BLaER1 (cell line): ENCODE measurements at regions not wholly inside any gene's neighbourhood (a gene's known extent, or its start where the extent isn't known, plus 50 kb on each side); places are given as distances from the start of the nearest gene placed in this dataset.
"Not testable (repeated sequence)": the region's sequence is repeated elsewhere in the genome, so short reads cannot be mapped to it uniquely, and the experiment has no call there.

Experiments
- H3K27ac ChIP-seq: shearing (Covaris generic); formaldehyde crosslinking; 2 replicates; pipeline ENCODE4 v1.8.1; 2022
- H3K27me3 ChIP-seq: shearing (Covaris generic); formaldehyde crosslinking; 2 replicates; pipeline ENCODE4 v1.8.1; 2022
- H3K36me3 ChIP-seq: shearing (Covaris generic); formaldehyde crosslinking; 2 replicates; pipeline ENCODE4 v1.8.1; 2022
- H3K4me1 ChIP-seq: shearing (Covaris generic); formaldehyde crosslinking; 2 replicates; pipeline ENCODE4 v1.8.1; 2022
- H3K4me2 ChIP-seq: shearing (Covaris generic); formaldehyde crosslinking; 2 replicates; pipeline ENCODE4 v1.8.1; 2022
- H3K4me3 ChIP-seq: shearing (Covaris generic); formaldehyde crosslinking; 2 replicates; pipeline ENCODE4 v1.8.1; 2022
- H3K9ac ChIP-seq: shearing (Covaris generic); formaldehyde crosslinking; 2 replicates; pipeline ENCODE4 v1.8.1; 2022
- H3K9me3 ChIP-seq: shearing (Covaris generic); formaldehyde crosslinking; 2 replicates; pipeline ENCODE4 v1.8.1; 2022
- H4K20me1 ChIP-seq: shearing (Covaris generic); formaldehyde crosslinking; 2 replicates; pipeline ENCODE4 v1.8.1; 2022
- Cebpa-rat ChIP-seq: shearing (Covaris generic); IDR thresholded peaks from 2 replicates; pipeline ENCODE4 v1.8.1; 2022

DNA sequence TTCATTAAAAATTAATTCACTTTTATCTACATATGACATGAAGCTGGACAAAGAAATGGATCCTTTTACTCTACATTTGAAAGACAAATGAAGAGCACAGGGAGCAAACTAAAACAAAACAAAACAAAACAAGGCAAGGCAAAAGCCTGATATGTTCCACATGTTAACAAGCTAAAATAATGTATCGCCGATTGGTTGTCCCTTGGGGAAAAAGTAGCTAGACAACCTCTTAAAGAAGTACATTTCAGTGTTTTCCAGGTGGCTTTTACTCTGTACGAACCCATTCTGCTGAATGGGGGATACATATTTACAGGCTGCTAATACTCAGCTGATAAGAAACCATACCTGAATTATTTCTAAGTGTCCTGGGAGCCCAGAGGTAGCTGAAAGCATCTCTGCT is 493.0 kb upstream of the TBL1XR1 start:
- H3K27me3 ChIP-seq = no peaks in the 10 kb centered on the region
- H3K4me2 ChIP-seq = peak overlapping the region; percentile 21
- H4K20me1 ChIP-seq = no peaks in the 10 kb centered on the region
- peaks cover 31% of the 10 kb centered on the region for H3K9me3 ChIP-seq
- no peak overlapping the region for H3K4me3 ChIP-seq
- H3K27ac ChIP-seq = no peak overlapping the region
- no peak overlapping the region for H3K9ac ChIP-seq
- H3K36me3 ChIP-seq = peaks cover 17% of the 10 kb centered on the region
- peaks cover 99% of the 10 kb centered on the region for H3K4me1 ChIP-seq
- no peak for TF ChIP-seq Cebpa-rat

DNA sequence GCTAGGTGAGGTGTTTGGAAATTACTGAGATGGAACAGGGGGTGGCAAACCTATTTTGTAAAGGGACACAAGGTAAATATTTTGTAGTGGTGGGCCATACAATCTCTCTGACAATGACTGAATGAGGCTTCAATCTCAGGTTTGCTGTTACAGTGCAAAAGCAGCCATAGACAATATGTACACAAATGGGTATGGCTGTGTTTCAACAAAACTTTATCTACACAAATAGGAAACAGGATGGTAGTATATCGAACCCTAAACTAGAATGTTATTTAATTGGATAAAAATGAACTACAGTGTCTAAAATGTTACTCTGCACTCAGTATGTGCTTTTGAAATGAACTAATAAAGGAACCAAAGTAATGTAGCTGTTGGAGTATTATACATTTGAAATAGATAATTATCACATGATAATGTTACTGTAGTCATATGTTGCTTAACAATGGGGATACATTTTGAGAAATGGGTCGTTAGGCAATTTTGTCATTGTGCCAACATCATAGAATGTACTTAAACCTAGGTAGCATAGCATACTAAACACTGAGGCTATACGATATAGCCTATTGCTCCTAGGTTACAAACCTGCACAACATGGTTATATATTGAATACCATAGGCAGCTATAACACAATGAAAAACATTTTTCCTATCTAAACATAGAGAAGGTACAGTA is 495.2 kb upstream of the TBL1XR1 start:
- Histone ChIP-seq H3K4me1 (peaks cover 99% of the 10 kb centered on the region), H3K36me3 (peaks cover 2% of the 10 kb centered on the region; the same call in 1 of the 2 replicates), H3K4me2 (peak overlapping the region; percentile 79), H3K4me3 (no peak overlapping the region), H3K27me3 (no peaks in the 10 kb centered on the region), H3K9me3 (peaks cover 18% of the 10 kb centered on the region), H4K20me1 (no peaks in the 10 kb centered on the region), H3K9ac (no peak overlapping the region), H3K27ac (peak overlapping the region; percentile 31; the same call in 1 of the 2 replicates)
- no peak for TF ChIP-seq Cebpa-rat

GRCh38 chr3:177693616-177694264 is 496.5 kb upstream of the TBL1XR1 start:
- Histone ChIP-seq H3K4me1 (peaks cover 90% of the 10 kb centered on the region), H3K27me3 (no peaks in the 10 kb centered on the region), H3K9ac (no peak overlapping the region; the same call in 1 of the 2 replicates), H3K9me3 (peaks cover 17% of the 10 kb centered on the region), H3K27ac (peak overlapping the region; percentile 62), H3K36me3 (peaks cover 2% of the 10 kb centered on the region; the same call in 1 of the 2 replicates), H3K4me2 (peak overlapping the region; percentile 79), H3K4me3 (peak overlapping the region; percentile 4; the same call in 1 of the 2 replicates), H4K20me1 (no peaks in the 10 kb centered on the region)
- TF ChIP-seq Cebpa-rat = no peak

DNA sequence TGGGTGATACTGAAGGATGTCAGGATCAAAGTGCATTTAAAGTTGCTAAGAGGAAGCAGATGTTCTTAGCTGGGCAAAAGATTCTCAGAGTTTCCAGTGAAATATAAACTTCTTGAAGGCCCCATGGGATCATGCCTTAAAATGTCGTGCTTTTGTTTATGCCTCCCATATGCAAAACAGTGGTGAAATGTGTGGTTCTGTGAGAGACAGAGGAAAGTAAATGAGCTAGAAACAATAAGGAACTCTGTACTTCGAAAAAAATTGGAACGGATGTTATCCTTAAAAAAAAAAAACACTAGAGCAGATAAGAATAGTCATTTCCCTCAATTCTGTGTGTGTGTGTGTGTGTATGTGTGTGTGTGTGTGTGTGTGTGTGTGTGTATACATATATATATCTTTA is 497.0 kb upstream of the TBL1XR1 start:
- no peak overlapping the region; the same call in 1 of the 2 replicates for H3K9ac ChIP-seq
- H3K27ac ChIP-seq = peak overlapping the region; percentile 66
- no peaks in the 10 kb centered on the region for H4K20me1 ChIP-seq
- peaks cover 20% of the 10 kb centered on the region for H3K9me3 ChIP-seq
- peak overlapping the region; percentile 4; the same call in 1 of the 2 replicates for H3K4me3 ChIP-seq
- H3K36me3 ChIP-seq = peaks cover 8% of the 10 kb centered on the region; the same call in 1 of the 2 replicates
- no peak for TF ChIP-seq Cebpa-rat
- H3K4me2 ChIP-seq = peak overlapping the region; percentile 79
- H3K27me3 ChIP-seq = no peaks in the 10 kb centered on the region
- H3K4me1 ChIP-seq = peaks cover 84% of the 10 kb centered on the region

DNA sequence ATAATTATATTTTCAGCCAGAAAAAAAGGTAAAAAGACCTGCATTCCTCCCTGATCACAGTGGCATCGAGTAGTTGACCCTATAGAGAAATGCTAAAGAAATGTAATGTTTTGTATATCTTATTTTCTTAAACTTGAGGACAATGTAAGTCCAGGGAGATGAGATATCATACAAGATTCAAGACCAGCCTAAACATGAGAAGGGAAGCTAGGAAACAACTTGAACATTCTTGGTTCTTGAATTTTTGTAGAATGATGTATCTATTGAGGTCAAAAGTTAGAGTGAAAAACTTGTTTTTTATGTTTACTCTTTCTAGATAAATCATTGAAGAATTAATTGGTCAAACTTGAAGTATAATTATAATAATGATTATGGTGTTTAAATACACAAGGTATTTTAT is 497.7 kb upstream of the TBL1XR1 start:
- H4K20me1 ChIP-seq = no peaks in the 10 kb centered on the region
- peaks cover 11% of the 10 kb centered on the region for H3K36me3 ChIP-seq
- H3K4me2 ChIP-seq = peak overlapping the region; percentile 79
- no peak overlapping the region for H3K9ac ChIP-seq
- H3K9me3 ChIP-seq = peaks cover 26% of the 10 kb centered on the region
- H3K4me3 ChIP-seq = no peak overlapping the region
- no peak for TF ChIP-seq Cebpa-rat
- H3K27ac ChIP-seq = peak overlapping the region; percentile 66
- peaks cover 79% of the 10 kb centered on the region for H3K4me1 ChIP-seq
- H3K27me3 ChIP-seq = no peaks in the 10 kb centered on the region

DNA sequence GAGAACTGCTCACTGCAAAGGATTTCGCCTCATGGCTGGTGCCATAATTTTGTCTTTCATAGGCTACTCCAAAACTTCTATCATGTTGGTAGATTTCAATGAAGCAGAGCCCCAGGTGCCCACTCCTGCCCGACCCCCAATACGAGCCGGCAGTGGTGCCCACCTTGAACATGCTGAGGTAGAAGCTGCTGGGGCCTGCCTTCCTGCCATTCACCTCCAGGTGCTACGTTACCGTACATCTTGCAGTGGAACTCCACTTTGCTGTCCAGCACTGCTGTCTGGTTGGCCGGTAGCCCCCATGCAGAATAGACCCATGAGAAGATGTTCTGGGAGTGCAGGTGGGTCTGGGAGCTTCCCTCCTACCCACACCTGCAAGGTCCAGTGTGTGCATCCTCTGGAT is 502.8 kb upstream of the TBL1XR1 start:
- Histone ChIP-seq H3K9ac (no peak overlapping the region), H3K27ac (no peak overlapping the region), H3K36me3 (peaks cover 21% of the 10 kb centered on the region), H3K4me2 (no peak overlapping the region), H4K20me1 (no peaks in the 10 kb centered on the region), H3K27me3 (no peaks in the 10 kb centered on the region), H3K9me3 (peaks cover 49% of the 10 kb centered on the region), H3K4me1 (peaks cover 43% of the 10 kb centered on the region), H3K4me3 (no peak overlapping the region)
- TF ChIP-seq Cebpa-rat = no peak

- TF ChIP-seq Cebpa-rat = no peak
- Histone ChIP-seq H3K4me3 (no peak overlapping the region), H3K4me2 (no peak overlapping the region), H3K4me1 (peaks cover 42% of the 10 kb centered on the region), H3K9me3 (peaks cover 49% of the 10 kb centered on the region), H3K36me3 (peaks cover 19% of the 10 kb centered on the region), H4K20me1 (no peaks in the 10 kb centered on the region), H3K27ac (no peak overlapping the region), H3K9ac (no peak overlapping the region), H3K27me3 (no peaks in the 10 kb centered on the region)
Measured at GRCh38 chr3:177703788-177704187, 506.5 kb upstream of the TBL1XR1 start.

DNA sequence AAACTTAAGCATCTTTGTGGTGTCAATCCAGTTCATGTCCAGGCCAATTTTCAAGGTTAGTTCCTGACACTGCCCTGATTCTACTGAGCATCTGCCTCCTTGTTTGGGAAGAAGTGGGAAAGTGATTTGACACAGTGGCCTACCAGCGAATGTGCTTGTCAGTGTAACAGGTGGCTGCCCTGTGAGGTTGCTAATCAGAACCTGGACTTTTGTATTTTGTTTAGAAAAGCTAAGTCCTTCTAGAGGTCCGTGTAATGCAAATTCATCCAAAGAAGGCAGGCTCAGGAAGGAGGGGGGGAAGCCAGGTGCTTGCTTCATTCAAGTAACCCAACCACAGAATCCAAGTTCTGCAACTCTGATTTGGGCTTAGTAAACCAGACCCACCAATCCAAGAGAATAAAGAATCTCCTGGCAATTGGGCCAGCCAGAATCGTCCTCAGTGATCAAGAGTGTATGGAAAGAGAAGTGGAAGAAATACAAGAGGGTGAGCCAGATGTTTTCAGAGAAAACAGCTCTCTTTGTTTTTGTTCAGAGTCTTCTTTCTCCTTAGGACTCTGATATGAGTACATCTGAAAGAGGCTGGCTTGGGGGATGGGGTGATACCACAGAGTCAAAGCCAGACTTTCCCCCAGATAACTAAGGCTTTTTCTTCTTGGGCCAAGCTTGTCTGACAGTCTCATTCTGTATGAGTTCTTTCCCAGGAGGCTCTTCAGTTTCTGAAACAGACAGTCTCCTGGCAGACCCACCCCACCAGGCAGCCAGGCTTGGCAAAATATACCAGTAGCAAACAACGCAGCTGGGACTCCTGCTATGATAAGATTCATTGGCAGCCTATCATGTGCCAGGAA is 508.9 kb upstream of the TBL1XR1 start:
- peaks cover 52% of the 10 kb centered on the region for H3K4me1 ChIP-seq
- no peak for TF ChIP-seq Cebpa-rat
- H3K27me3 ChIP-seq = no peaks in the 10 kb centered on the region
- H3K27ac ChIP-seq = peak overlapping the region; percentile 63
- no peaks in the 10 kb centered on the region for H4K20me1 ChIP-seq
- H3K4me3 ChIP-seq = no peak overlapping the region
- peak overlapping the region; percentile 49 for H3K4me2 ChIP-seq
- H3K36me3 ChIP-seq = no peaks in the 10 kb centered on the region
- H3K9me3 ChIP-seq = peaks cover 30% of the 10 kb centered on the region
- peak overlapping the region; percentile 25; the same call in 1 of the 2 replicates for H3K9ac ChIP-seq

- H3K36me3 ChIP-seq, H3K9ac ChIP-seq, H3K4me3 ChIP-seq, H4K20me1 ChIP-seq, H3K27me3 ChIP-seq, H3K27ac ChIP-seq, H3K4me2 ChIP-seq: not testable (repeated sequence)
- Histone ChIP-seq H3K9me3 (peaks cover 22% of the 10 kb centered on the region), H3K4me1 (peaks cover 71% of the 10 kb centered on the region)
Measured at GRCh38 chr3:177709470-177709869, 512.2 kb upstream of the TBL1XR1 start.
